K562 (cell line): ENCODE measurements at regions not wholly inside any gene's neighbourhood (a gene's known extent, or its start where the extent isn't known, plus 50 kb on each side); places are given as distances from the start of the nearest gene placed in this dataset.

Experiments used
- ATAC-seq: fragments of 200-7000 bp; cut with Tn5 transposase; 3 replicates; pipeline ENCODE4 v1.9.1; 2020; ENCODE audit warnings: moderate library complexity
- BruUV-seq: library from RNA; stranded (reverse); fragments of 400-500 nt; replicated peaks from 2 replicates; lab custom pipeline; 2021; lab: Mats Ljungman, UMichigan
- CTCF ChIA-PET: fragments of 300-600 bp; formaldehyde crosslinking; extraction: SDS; loops from one replicate; lab custom pipeline; 2021; ENCODE audit warnings: low intra/inter-chr PET ratio; lab: Yijun Ruan, JAX
- POLR2A ChIA-PET: fragments of 300-600, 350-650 bp; sonication (Branson Sonifier 250); formaldehyde crosslinking; extraction: SDS; loops from one replicate; lab custom pipeline; 2021; ENCODE audit warnings: antibody characterized with exemption, inconsistent platforms; lab: Yijun Ruan, JAX
- DNase-seq, 4 experiments: peaks; one replicate each; pipeline versions ENCODE4 v3.0.0 to v3.0.0-alpha.2; 2011 to 2018; ENCODE audit warnings: low spot score in 3 of 4, mixed read lengths in 3 of 4; ENCODE audit errors: extremely low read depth in 1 of 4
- FAIRE-seq: peaks from 2 replicates; lab custom pipeline; 2011; peaks lifted over from hg19 to GRCh38; lab: Jason Lieb, UNC
- H2AFZ ChIP-seq: 2 replicates; pipeline ENCODE4 v1.6.0; 2011; ENCODE audit warnings: low read depth, low read length, control low read depth, inconsistent platforms
- H3K27ac ChIP-seq: fragments of 200-600 bp; 3 replicates; pipeline ENCODE4 v1.8.0; 2011; ENCODE audit warnings: low read depth, mild to moderate bottlenecking, control low read depth, inconsistent platforms, low read length, moderate library complexity, mixed read lengths; ENCODE audit errors: extremely low read depth
- H3K27me3 ChIP-seq, 2 experiments: fragments of 300-600 bp in 1 of 2; 2 replicates in 1 of 2; 3 replicates in 1 of 2; pipeline versions ENCODE4 v1.6.0 to v1.8.0; 2011; ENCODE audit warnings: inconsistent platforms in 2 of 2, low read length in 2 of 2, mild to moderate bottlenecking in 1 of 2, mixed read lengths in 1 of 2, moderate library complexity in 1 of 2; ENCODE audit not compliant: control insufficient read depth in 2 of 2, insufficient read depth in 2 of 2
- H3K36me3 ChIP-seq: fragments of 300-600 bp; 3 replicates; pipeline ENCODE4 v1.8.0; 2011; ENCODE audit warnings: mild to moderate bottlenecking, low read length, inconsistent platforms; ENCODE audit not compliant: control insufficient read depth, insufficient read depth
- H3K4me1 ChIP-seq, 2 experiments: fragments of 200-600 bp in 1 of 2; replicated peaks in 1 of 2; 2 replicates in 1 of 2; 3 replicates in 1 of 2; pipeline versions ENCODE4 v1.5.1 to v1.8.0; 2011; ENCODE audit warnings: inconsistent platforms in 2 of 2, low read length in 2 of 2, mild to moderate bottlenecking in 1 of 2, mixed read lengths in 1 of 2, moderate library complexity in 1 of 2; ENCODE audit not compliant: control insufficient read depth in 2 of 2, insufficient read depth in 2 of 2
- H3K4me2 ChIP-seq: 2 replicates; pipeline ENCODE4 v1.6.1; 2011; ENCODE audit warnings: low read length, control low read depth, inconsistent platforms, mixed read lengths; ENCODE audit not compliant: insufficient read depth
- H3K4me3 ChIP-seq: fragments of 200-600 bp; sonication (generic), shearing (Covaris generic); 2 replicates; pipeline ENCODE4 v1.5.1; 2016; ENCODE audit warnings: control low read depth, inconsistent platforms
- H3K79me2 ChIP-seq: fragments of 200-600 bp; 3 replicates; pipeline ENCODE4 v1.8.0; 2011; ENCODE audit warnings: low read length, inconsistent platforms; ENCODE audit not compliant: control insufficient read depth, insufficient read depth
- H3K9ac ChIP-seq, 2 experiments: 2 replicates each; pipeline versions ENCODE4 v1.6.0 to v1.6.1; 2011; ENCODE audit warnings: low read depth in 2 of 2, low read length in 2 of 2, control low read depth in 1 of 2, inconsistent platforms in 1 of 2, mild to moderate bottlenecking in 1 of 2, mixed read lengths in 1 of 2; ENCODE audit not compliant: insufficient read depth in 1 of 2
- H3K9me1 ChIP-seq: one replicate; pipeline ENCODE4 v1.6.0; 2011; ENCODE audit warnings: inconsistent platforms, mild to moderate bottlenecking, low read length, moderate library complexity; ENCODE audit not compliant: control insufficient read depth, insufficient read depth
- H3K9me3 ChIP-seq: replicated peaks from 2 replicates; pipeline ENCODE4 v1.5.1; 2011; ENCODE audit warnings: low read depth, low read length, inconsistent platforms; ENCODE audit not compliant: control insufficient read depth, insufficient read depth
- H4K20me1 ChIP-seq: replicated peaks from 2 replicates; pipeline ENCODE4 v1.6.1; 2011; ENCODE audit warnings: low read length, inconsistent platforms, mixed read lengths; ENCODE audit not compliant: control insufficient read depth, insufficient read depth
- ARID1B ChIP-seq: fragments of 450-650 bp; IDR thresholded peaks from 2 replicates; pipeline ENCODE4 v1.6.1; 2016; ENCODE audit warnings: antibody characterized with exemption, mild to moderate bottlenecking, inconsistent platforms
- GTF3C2 ChIP-seq: IDR thresholded peaks from 3 replicates; pipeline ENCODE4 v1.6.1; 2011; ENCODE audit warnings: borderline replicate concordance, mild to moderate bottlenecking, moderate library complexity; ENCODE audit not compliant: insufficient read length; ENCODE audit errors: extremely low read depth
- HDAC8 ChIP-seq: fragments of 450-650 bp; IDR thresholded peaks from 2 replicates; pipeline ENCODE4 v1.6.1; 2016; ENCODE audit warnings: mild to moderate bottlenecking, missing genetic modification characterization, moderate library complexity, missing compliant biosample characterization
- PCBP2 ChIP-seq: fragments of 200-400 bp; formaldehyde crosslinking; IDR thresholded peaks from 2 replicates; pipeline ENCODE4 v1.6.1; 2018; ENCODE audit warnings: low read length, low read depth, mild to moderate bottlenecking, moderate library complexity; ENCODE audit not compliant: poor library complexity, severe bottlenecking
- RBM17 ChIP-seq: fragments of 200-400 bp; formaldehyde crosslinking; IDR thresholded peaks from 2 replicates; pipeline ENCODE4 v1.6.1; 2017; ENCODE audit warnings: low read depth, mild to moderate bottlenecking, low read length, borderline replicate concordance
- SRSF1 ChIP-seq: fragments of 200-400 bp; formaldehyde crosslinking; IDR thresholded peaks from 2 replicates; pipeline ENCODE4 v1.6.1; 2017; ENCODE audit warnings: mild to moderate bottlenecking, low read depth, low read length, moderate library complexity
- ZBTB1 ChIP-seq: sonication (generic); formaldehyde crosslinking; IDR thresholded peaks from 2 replicates; pipeline ENCODE4 v1.8.1; 2023; ENCODE audit warnings: missing genetic modification reagents, low read depth, mild to moderate bottlenecking, borderline replicate concordance
- ZNF232 ChIP-seq: sonication (generic); formaldehyde crosslinking; IDR thresholded peaks from 2 replicates; pipeline ENCODE4 v1.8.0; 2022; ENCODE audit warnings: mild to moderate bottlenecking, missing genetic modification reagents
- ZNF274 ChIP-seq: IDR thresholded peaks from 2 replicates; pipeline ENCODE4 v1.6.1; 2011; ENCODE audit warnings: low read depth, mild to moderate bottlenecking, low read length, moderate library complexity, borderline replicate concordance
- ZNF41 ChIP-seq: fragments of 250-450 bp; sonication (Bioruptor Pico); conservative IDR thresholded peaks from 2 replicates; pipeline ENCODE4 v1.4.0; 2020; ENCODE audit warnings: mild to moderate bottlenecking
- ZNF695 ChIP-seq: fragments of 450-650 bp; formaldehyde crosslinking; IDR thresholded peaks from 2 replicates; pipeline ENCODE4 v1.4.0; 2020; ENCODE audit warnings: mild to moderate bottlenecking, moderate library complexity
- WGBS: fragments of 100-300 bp; shearing (Covaris generic); methylation state at CpG from one replicate; pipeline ENCODE4 v1.1.6; 2016; ENCODE audit warnings: low coverage, mixed read lengths; ENCODE audit not compliant: insufficient coverage; ENCODE audit errors: missing lambda C conversion rate; 5-methylcytosine and 5-hydroxymethylcytosine counted together
- in situ Hi-C: fragments of 300-500 bp; cut with MboI; formaldehyde crosslinking; loops from 4 replicates; pipeline ENCODE4 v1.15.0; 2018; ENCODE audit warnings: inconsistent platforms, mixed read lengths
- intact Hi-C: fragments of 100-400 bp; cut with micrococcal nuclease; formaldehyde crosslinking; loops from 2 replicates; pipeline ENCODE4 v1.14.2; 2022
- TF ChIP-seq, protein P1 (sequence below): fragments of 450-650 bp; IDR thresholded peaks from 2 replicates; pipeline ENCODE4 v1.6.1; 2016; ENCODE audit warnings: low read depth

DNA sequence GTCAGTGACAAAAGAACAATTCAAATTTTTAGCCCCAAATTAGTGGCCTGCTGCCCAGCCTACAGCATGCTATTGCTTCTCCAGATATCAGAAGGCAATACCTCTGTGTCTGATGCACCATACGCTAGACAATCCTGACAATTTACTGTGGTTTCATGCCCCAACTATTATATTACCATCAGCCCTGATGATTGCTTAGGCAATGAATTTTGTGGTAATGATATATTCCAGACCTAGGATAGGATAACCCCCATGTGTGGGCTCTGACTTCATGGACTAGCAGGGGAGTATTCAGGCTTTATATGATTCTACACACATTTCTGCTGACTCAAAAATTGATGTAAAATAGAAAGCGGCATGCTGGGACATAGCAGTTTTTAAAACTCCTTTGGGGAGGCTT, 168.7 kb upstream of the FST start:
- no peaks in the 10 kb centered on the region for H3K9me1 ChIP-seq
- no peak overlapping the region for H3K9ac ChIP-seq
- in situ Hi-C loops (no loop called here), intact Hi-C loops (no loop called here)
- H3K79me2 ChIP-seq, result no peaks in the 10 kb centered on the region
- FAIRE-seq, result no peak
- no peak overlapping the region for H3K27ac ChIP-seq
- no peaks in the 10 kb centered on the region for H3K9me3 ChIP-seq
- DNase-seq, result no peak
- no peaks in the 10 kb centered on the region for H4K20me1 ChIP-seq
- no peaks in the 10 kb centered on the region for H3K4me1 ChIP-seq
- ATAC-seq, result no peak
- H3K4me3 ChIP-seq, result no peak overlapping the region
- no peak overlapping the region for H3K4me2 ChIP-seq
- BruUV-seq, result no TSS peak
- no peak overlapping the region for H2AFZ ChIP-seq
- 0% methylated on average over 2 of the region's 2 CpGs for WGBS
- CTCF ChIA-PET, result no interaction called here
- POLR2A ChIA-PET, result no interaction called here
- no peaks in the 10 kb centered on the region for H3K36me3 ChIP-seq
- H3K27me3 ChIP-seq, result no peaks in the 10 kb centered on the region
- TF ChIP-seq SRSF1 (no peak), PCBP2 (no peak), ZNF232 (CRISPR knock-in tag) (no peak), ZBTB1 (no peak), RBM17 (no peak), HDAC8 (tag) (no peak), ZNF274 (no peak), ZNF41 (CRISPR knock-in tag) (no peak), ZNF695 (CRISPR knock-in tag) (no peak), GTF3C2 (no peak), ARID1B (no peak)
- TF ChIP-seq, protein P1, sequence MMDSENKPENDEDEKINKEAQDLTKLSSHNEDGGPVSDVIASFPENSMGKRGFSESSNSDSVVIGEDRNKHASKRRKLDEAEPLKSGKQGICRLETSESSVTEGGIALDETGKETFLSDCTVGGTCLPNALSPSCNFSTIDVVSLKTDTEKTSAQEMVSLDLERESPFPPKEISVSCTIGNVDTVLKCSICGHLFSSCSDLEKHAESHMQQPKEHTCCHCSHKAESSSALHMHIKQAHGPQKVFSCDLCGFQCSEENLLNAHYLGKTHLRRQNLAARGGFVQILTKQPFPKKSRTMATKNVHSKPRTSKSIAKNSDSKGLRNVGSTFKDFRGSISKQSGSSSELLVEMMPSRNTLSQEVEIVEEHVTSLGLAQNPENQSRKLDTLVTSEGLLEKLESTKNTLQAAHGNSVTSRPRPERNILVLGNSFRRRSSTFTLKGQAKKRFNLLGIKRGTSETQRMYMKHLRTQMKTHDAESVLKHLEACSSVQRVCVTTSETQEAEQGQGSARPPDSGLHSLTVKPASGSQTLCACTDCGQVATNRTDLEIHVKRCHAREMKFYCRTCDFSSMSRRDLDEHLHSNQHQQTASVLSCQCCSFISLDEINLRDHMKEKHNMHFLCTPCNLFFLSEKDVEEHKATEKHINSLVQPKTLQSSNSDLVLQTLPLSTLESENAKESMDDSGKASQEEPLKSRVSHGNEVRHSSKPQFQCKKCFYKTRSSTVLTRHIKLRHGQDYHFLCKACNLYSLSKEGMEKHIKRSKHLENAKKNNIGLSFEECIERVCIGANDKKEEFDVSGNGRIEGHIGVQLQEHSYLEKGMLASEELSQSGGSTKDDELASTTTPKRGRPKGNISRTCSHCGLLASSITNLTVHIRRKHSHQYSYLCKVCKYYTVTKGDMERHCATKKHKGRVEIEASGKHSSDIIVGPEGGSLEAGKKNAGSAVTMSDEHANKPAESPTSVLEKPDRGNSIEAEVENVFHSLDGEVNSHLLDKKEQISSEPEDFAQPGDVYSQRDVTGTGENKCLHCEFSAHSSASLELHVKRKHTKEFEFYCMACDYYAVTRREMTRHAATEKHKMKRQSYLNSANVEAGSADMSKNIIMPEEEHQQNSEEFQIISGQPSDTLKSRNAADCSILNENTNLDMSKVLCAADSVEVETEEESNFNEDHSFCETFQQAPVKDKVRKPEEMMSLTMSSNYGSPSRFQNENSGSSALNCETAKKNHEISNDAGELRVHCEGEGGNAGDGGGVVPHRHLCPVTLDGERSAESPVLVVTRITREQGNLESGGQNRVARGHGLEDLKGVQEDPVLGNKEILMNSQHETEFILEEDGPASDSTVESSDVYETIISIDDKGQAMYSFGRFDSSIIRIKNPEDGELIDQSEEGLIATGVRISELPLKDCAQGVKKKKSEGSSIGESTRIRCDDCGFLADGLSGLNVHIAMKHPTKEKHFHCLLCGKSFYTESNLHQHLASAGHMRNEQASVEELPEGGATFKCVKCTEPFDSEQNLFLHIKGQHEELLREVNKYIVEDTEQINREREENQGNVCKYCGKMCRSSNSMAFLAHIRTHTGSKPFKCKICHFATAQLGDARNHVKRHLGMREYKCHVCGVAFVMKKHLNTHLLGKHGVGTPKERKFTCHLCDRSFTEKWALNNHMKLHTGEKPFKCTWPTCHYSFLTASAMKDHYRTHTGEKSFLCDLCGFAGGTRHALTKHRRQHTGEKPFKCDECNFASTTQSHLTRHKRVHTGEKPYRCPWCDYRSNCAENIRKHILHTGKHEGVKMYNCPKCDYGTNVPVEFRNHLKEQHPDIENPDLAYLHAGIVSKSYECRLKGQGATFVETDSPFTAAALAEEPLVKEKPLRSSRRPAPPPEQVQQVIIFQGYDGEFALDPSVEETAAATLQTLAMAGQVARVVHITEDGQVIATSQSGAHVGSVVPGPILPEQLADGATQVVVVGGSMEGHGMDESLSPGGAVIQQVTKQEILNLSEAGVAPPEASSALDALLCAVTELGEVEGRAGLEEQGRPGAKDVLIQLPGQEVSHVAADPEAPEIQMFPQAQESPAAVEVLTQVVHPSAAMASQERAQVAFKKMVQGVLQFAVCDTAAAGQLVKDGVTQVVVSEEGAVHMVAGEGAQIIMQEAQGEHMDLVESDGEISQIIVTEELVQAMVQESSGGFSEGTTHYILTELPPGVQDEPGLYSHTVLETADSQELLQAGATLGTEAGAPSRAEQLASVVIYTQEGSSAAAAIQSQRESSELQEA, result no peak
